Smooth muscle cell (in vitro differentiated cells): ENCODE measurements at regions not wholly inside any gene's neighbourhood (a gene's known extent, or its start where the extent isn't known, plus 50 kb on each side); places are given as distances from the start of the nearest gene placed in this dataset.

Experiments
- DNase-seq: peaks from one replicate; lab custom pipeline; 2025; ENCODE audit not compliant: unreplicated experiment; lab: John Stamatoyannopoulos, UW
- H2AFZ ChIP-seq: fragments of 200-600 bp; sonication (generic); 2 replicates; pipeline ENCODE4 v1.6.0; 2016; ENCODE audit warnings: antibody characterized with exemption, low read depth, mild to moderate bottlenecking
- H3F3A ChIP-seq: fragments of 200-600 bp; sonication (generic); 2 replicates; pipeline ENCODE4 v1.6.0; 2017; ENCODE audit warnings: antibody characterized with exemption, low read depth
- H3K27ac ChIP-seq: fragments of 200-600 bp; sonication (generic); 2 replicates; pipeline ENCODE4 v1.5.1; 2016; ENCODE audit warnings: low read depth, mild to moderate bottlenecking
- H3K27me3 ChIP-seq: fragments of 200-600 bp; sonication (generic); 2 replicates; pipeline ENCODE4 v1.6.1; 2016; ENCODE audit warnings: low read depth, mild to moderate bottlenecking
- H3K36me3 ChIP-seq: fragments of 200-600 bp; sonication (generic); 2 replicates; pipeline ENCODE4 v1.5.1; 2016; ENCODE audit warnings: low read depth
- H3K4me1 ChIP-seq: fragments of 200-600 bp; sonication (generic); 2 replicates; pipeline ENCODE4 v1.5.1; 2016; ENCODE audit warnings: low read depth
- H3K4me2 ChIP-seq: fragments of 200-600 bp; sonication (generic); 2 replicates; pipeline ENCODE4 v1.6.0; 2016; ENCODE audit warnings: mild to moderate bottlenecking
- H3K4me3 ChIP-seq: fragments of 200-600 bp; sonication (generic); 2 replicates; pipeline ENCODE4 v1.5.1; 2016; ENCODE audit warnings: mild to moderate bottlenecking
- H3K79me2 ChIP-seq: fragments of 200-600 bp; sonication (generic); 2 replicates; pipeline ENCODE4 v1.6.0; 2016; ENCODE audit warnings: low read depth, mild to moderate bottlenecking
- H3K9ac ChIP-seq: fragments of 200-600 bp; sonication (generic); 2 replicates; pipeline ENCODE4 v1.6.0; 2016; ENCODE audit warnings: low read depth
- H3K9me3 ChIP-seq: fragments of 200-600 bp; sonication (generic); replicated peaks from 2 replicates; pipeline ENCODE4 v1.5.1; 2016; ENCODE audit warnings: low read depth
- H4K20me1 ChIP-seq: fragments of 200-600 bp; sonication (generic); 2 replicates; pipeline ENCODE4 v1.6.0; 2016; ENCODE audit warnings: low read depth
- WGBS: methylation state at CpG from one replicate; pipeline ENCODE4 v1.1.7; 2016; ENCODE audit warnings: low lambda C conversion rate; 5-methylcytosine and 5-hydroxymethylcytosine counted together
- TF ChIP-seq, protein P1 (sequence below): fragments of 200-600 bp; sonication (generic); IDR thresholded peaks from 2 replicates; pipeline ENCODE4 v1.5.1; 2017; ENCODE audit warnings: borderline replicate concordance, mild to moderate bottlenecking, antibody characterized with exemption; ENCODE audit not compliant: insufficient read depth, poor library complexity, severe bottlenecking

DNA sequence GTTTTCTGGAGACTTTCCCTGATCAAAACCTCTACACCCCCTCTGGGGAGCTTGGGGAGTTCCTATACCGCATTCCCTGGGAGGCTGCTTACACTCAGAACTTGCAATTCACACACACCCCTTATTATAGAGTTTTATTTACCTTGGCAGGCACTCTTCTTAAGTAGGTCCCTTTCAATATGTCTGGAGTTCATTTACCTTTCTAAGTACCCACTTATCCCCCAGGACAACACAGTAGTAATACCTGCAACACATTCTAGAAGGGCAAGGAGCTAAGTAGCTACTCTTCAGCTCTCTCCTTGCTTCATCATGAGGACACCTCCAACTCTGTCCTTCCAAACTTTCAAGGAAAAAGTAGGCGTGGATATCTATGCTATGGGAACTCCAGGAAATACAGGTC, 127.8 kb upstream of the ANO3 start:
- no peaks in the 10 kb centered on the region for H3K79me2 ChIP-seq
- TF ChIP-seq, protein P1, sequence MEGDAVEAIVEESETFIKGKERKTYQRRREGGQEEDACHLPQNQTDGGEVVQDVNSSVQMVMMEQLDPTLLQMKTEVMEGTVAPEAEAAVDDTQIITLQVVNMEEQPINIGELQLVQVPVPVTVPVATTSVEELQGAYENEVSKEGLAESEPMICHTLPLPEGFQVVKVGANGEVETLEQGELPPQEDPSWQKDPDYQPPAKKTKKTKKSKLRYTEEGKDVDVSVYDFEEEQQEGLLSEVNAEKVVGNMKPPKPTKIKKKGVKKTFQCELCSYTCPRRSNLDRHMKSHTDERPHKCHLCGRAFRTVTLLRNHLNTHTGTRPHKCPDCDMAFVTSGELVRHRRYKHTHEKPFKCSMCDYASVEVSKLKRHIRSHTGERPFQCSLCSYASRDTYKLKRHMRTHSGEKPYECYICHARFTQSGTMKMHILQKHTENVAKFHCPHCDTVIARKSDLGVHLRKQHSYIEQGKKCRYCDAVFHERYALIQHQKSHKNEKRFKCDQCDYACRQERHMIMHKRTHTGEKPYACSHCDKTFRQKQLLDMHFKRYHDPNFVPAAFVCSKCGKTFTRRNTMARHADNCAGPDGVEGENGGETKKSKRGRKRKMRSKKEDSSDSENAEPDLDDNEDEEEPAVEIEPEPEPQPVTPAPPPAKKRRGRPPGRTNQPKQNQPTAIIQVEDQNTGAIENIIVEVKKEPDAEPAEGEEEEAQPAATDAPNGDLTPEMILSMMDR: no peak
- no peak overlapping the region for H2AFZ ChIP-seq
- no peak overlapping the region for H3K4me2 ChIP-seq
- H4K20me1 ChIP-seq: no peaks in the 10 kb centered on the region
- no peaks in the 10 kb centered on the region for H3K36me3 ChIP-seq
- WGBS: 79% methylated on average over 2 of the region's 2 CpGs
- no peaks in the 10 kb centered on the region for H3K9me3 ChIP-seq
- DNase-seq: no peak
- H3K27me3 ChIP-seq: no peaks in the 10 kb centered on the region
- H3K27ac ChIP-seq: no peak overlapping the region
- H3K4me3 ChIP-seq: no peak overlapping the region
- H3K4me1 ChIP-seq: no peaks in the 10 kb centered on the region
- H3F3A ChIP-seq: no peaks in the 10 kb centered on the region
- no peak overlapping the region for H3K9ac ChIP-seq

DNA sequence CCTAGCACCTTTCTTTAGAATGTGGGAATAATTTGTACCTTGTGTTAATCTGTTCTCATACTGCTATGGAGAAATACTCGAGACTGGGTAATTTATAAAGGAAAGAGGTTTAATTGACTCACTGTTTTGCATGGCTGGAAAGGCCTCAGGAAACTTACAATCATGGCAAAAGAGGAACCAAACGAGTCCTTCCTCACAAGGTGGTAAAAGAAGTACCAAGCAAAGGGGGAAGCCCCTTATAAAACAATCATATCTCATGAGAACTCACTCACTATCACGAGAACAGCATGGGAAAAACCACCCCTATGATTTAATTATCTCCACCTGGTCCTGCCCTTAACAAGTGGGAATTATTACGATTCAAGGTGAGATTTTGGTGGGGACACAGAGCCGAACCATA, 127.1 kb upstream of the ANO3 start:
- WGBS: 78% methylated on average over 5 of the region's 5 CpGs
- H3K4me1 ChIP-seq: no peaks in the 10 kb centered on the region

DNA sequence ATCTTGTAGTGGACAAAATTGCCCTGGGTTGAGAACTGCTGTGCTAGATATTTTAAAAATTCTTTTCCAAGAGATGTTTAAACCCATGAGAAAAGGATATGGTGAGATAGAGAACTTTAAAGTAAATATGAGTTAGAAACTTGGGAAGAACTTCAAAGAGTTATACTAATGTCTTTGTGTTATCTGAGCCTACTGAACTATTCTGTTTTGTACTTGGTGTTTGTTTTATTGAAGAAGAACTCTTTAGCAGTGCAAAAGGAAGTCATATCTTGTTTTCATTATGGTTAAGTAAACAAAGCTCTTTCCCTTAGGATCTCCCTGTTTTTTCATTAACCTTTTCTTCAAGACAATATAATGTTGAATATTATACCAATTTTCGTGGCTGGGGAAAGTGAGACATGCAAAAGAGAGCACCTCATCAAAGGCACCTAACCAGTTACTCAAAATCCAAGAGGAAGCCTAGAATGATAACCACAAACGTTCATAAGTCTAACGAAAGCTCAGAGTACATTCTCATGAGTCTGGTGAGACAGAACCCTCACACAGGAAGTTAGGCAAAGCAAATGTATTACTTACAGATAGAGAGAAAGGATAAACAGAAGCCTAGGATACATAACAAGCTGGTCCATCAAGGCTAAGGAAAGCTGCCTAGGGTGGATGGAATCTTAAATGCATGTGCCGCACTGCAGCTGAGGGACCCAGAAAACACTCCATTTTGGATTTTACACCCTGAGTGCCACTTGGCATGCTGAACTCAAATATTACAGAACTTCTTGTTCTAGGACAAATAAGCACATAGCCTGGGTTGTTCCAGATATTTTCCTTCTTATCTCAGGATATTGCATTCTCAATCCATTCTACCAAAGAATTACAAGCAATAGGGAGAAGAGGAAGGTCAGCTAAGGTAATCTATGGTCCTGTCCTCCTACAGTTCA, 112.5 kb upstream of the ANO3 start:
- H3K27me3 ChIP-seq: no peaks in the 10 kb centered on the region
- TF ChIP-seq, protein P1: no peak
- H3K9ac ChIP-seq: no peak overlapping the region
- no peak for DNase-seq
- 54% methylated on average over 4 of the region's 4 CpGs for WGBS
- H3K36me3 ChIP-seq: no peaks in the 10 kb centered on the region
- no peaks in the 10 kb centered on the region for H3F3A ChIP-seq
- no peak overlapping the region for H3K27ac ChIP-seq
- H4K20me1 ChIP-seq: no peaks in the 10 kb centered on the region
- H3K9me3 ChIP-seq: no peaks in the 10 kb centered on the region
- H3K4me2 ChIP-seq: no peak overlapping the region
- H3K4me1 ChIP-seq: no peaks in the 10 kb centered on the region
- H3K79me2 ChIP-seq: no peaks in the 10 kb centered on the region
- H2AFZ ChIP-seq: no peak overlapping the region
- no peak overlapping the region for H3K4me3 ChIP-seq

More for the DNA sequence above, 127.1 kb upstream of the ANO3 start:
- H3K9ac ChIP-seq: no peak overlapping the region
- DNase-seq: no peak
- no peak overlapping the region for H2AFZ ChIP-seq
- no peaks in the 10 kb centered on the region for H3K79me2 ChIP-seq
- no peaks in the 10 kb centered on the region for H4K20me1 ChIP-seq
- no peak overlapping the region for H3K4me3 ChIP-seq
- TF ChIP-seq, protein P1: no peak
- H3K4me2 ChIP-seq: no peak overlapping the region
- no peaks in the 10 kb centered on the region for H3K9me3 ChIP-seq
- no peaks in the 10 kb centered on the region for H3K27me3 ChIP-seq
- no peaks in the 10 kb centered on the region for H3F3A ChIP-seq
- H3K36me3 ChIP-seq: no peaks in the 10 kb centered on the region
- H3K27ac ChIP-seq: no peak overlapping the region

DNA sequence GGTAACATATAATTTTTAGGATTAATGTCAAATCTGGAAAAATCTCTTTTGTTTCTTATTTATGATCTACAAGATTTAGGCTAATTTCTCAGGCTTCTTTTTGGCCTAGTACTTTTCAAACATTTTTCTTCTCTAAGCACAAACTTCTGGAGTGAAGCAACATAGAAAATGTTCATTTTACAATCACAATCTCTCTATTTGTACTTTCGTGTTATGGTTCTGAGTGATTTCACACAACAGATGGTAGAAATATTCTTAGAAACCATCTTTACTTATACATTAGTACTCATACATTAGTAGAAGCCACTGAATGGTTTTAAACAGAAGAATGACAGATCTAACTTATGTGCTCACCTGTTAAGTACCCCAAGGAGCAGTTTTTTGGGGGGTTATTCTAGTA, 106.3 kb upstream of the ANO3 start:
- no peaks in the 10 kb centered on the region for H3K36me3 ChIP-seq
- no peak overlapping the region for H3K27ac ChIP-seq
- no peaks in the 10 kb centered on the region for H3K27me3 ChIP-seq
- no peaks in the 10 kb centered on the region for H3K9me3 ChIP-seq
- no peaks in the 10 kb centered on the region for H3K79me2 ChIP-seq
- H4K20me1 ChIP-seq: no peaks in the 10 kb centered on the region
- H3K4me3 ChIP-seq: no peak overlapping the region
- H3K4me2 ChIP-seq: no peak overlapping the region
- TF ChIP-seq, protein P1: no peak
- 95% methylated on average over 1 of the region's 1 CpG for WGBS
- no peaks in the 10 kb centered on the region for H3F3A ChIP-seq
- H3K4me1 ChIP-seq: no peaks in the 10 kb centered on the region
- no peak for DNase-seq
- H3K9ac ChIP-seq: no peak overlapping the region
- H2AFZ ChIP-seq: no peak overlapping the region
